ENCODE measurements at regions not wholly inside any gene's neighbourhood (a gene's known extent, or its start where the extent isn't known, plus 50 kb on each side); places are given as distances from the start of the nearest gene placed in this dataset.

- Histone ChIP-seq H3K36me3 (no peaks in the 10 kb centered on the region), H3K27ac (no peak overlapping the region), H3K4me3 (no peak overlapping the region), H3K9me3 (no peaks in the 10 kb centered on the region), H3K4me1 (no peaks in the 10 kb centered on the region), H3K27me3 (no peaks in the 10 kb centered on the region)
- 60 to 79% (median 66%) methylated on average over 2 of the region's 2 CpGs for WGBS, 5 donors
- intact Hi-C loops (cut with DNase I; ENCODE audit: low total_unique reads) = no loop called here
- TF ChIP-seq POLR2A (IDR thresholded peaks at IDR 0.05) = no peak
- no peak for TF ChIP-seq EP300 (IDR thresholded peaks at IDR 0.05)
- no peak for TF ChIP-seq CTCF (IDR thresholded peaks at IDR 0.05)
- TF ChIP-seq POLR2AphosphoS5 (IDR thresholded peaks at IDR 0.05) = no peak
- DNase-seq = no peak
Measured at GRCh38 chr4:112793033-112793432, 156.1 kb downstream of the LARP7 start.

- no peak for TF ChIP-seq EP300 (IDR thresholded peaks at IDR 0.05)
- no peak for TF ChIP-seq POLR2A (IDR thresholded peaks at IDR 0.05)
- no peak overlapping the region for H3K4me3 ChIP-seq
- no peak overlapping the region for H3K27ac ChIP-seq
- no peaks in the 10 kb centered on the region for H3K4me1 ChIP-seq
- no peaks in the 10 kb centered on the region for H3K27me3 ChIP-seq
- no peaks in the 10 kb centered on the region for H3K9me3 ChIP-seq
- H3K36me3 ChIP-seq = no peaks in the 10 kb centered on the region
- no peak for DNase-seq
- intact Hi-C loops (cut with DNase I; ENCODE audit: low total_unique reads) = no loop called here
- 94 to 97% (median 96%) methylated on average over 5 of the region's 5 CpGs for WGBS, 5 donors
Measured at GRCh38 chr4:112800001-112800400, 163.1 kb downstream of the LARP7 start.

- no peak for DNase-seq
- no peak overlapping the region for H3K27ac ChIP-seq
- intact Hi-C loops (cut with DNase I; ENCODE audit: low total_unique reads) = no loop called here
- no peak overlapping the region for H3K4me3 ChIP-seq
- H3K4me1 ChIP-seq = no peaks in the 10 kb centered on the region
- H3K27me3 ChIP-seq = no peaks in the 10 kb centered on the region
- TF ChIP-seq POLR2A (IDR thresholded peaks at IDR 0.05) (no peak), POLR2AphosphoS5 (IDR thresholded peaks at IDR 0.05) (no peak), EP300 (IDR thresholded peaks at IDR 0.05) (no peak), CTCF (IDR thresholded peaks at IDR 0.05) (no peak)
- H3K36me3 ChIP-seq = no peaks in the 10 kb centered on the region
- no peaks in the 10 kb centered on the region for H3K9me3 ChIP-seq
Measured at GRCh38 chr4:112801341-112801740, 164.4 kb downstream of the LARP7 start.

- DNase-seq = no peak
- H3K27ac ChIP-seq = no peak overlapping the region
- no peaks in the 10 kb centered on the region for H3K9me3 ChIP-seq
- WGBS, 5 donors = 69 to 80% (median 74%) methylated on average over 6 of the region's 6 CpGs
- no peak for TF ChIP-seq POLR2A (IDR thresholded peaks at IDR 0.05)
- no peak for TF ChIP-seq CTCF (IDR thresholded peaks at IDR 0.05)
- no peak for TF ChIP-seq POLR2AphosphoS5 (IDR thresholded peaks at IDR 0.05)
- no peak for TF ChIP-seq EP300 (IDR thresholded peaks at IDR 0.05)
- no peaks in the 10 kb centered on the region for H3K4me1 ChIP-seq
- H3K4me3 ChIP-seq = no peak overlapping the region
- no peaks in the 10 kb centered on the region for H3K36me3 ChIP-seq
- intact Hi-C loops (cut with DNase I; ENCODE audit: low total_unique reads) = no loop called here
- no peaks in the 10 kb centered on the region for H3K27me3 ChIP-seq
Measured at GRCh38 chr4:112802780-112803179, 165.8 kb downstream of the LARP7 start.

GRCh38 chr4:112807083-112807482, 170.1 kb downstream of the LARP7 start:
- intact Hi-C loops (cut with DNase I; ENCODE audit: low total_unique reads) = no loop called here
- no peak for DNase-seq
- TF ChIP-seq POLR2A (IDR thresholded peaks at IDR 0.05) (no peak), CTCF (IDR thresholded peaks at IDR 0.05) (no peak), POLR2AphosphoS5 (IDR thresholded peaks at IDR 0.05) (no peak), EP300 (IDR thresholded peaks at IDR 0.05) (no peak)
- 58 to 68% (median 66%) methylated on average over 2 of the region's 2 CpGs for WGBS, 5 donors
- Histone ChIP-seq H3K27ac (no peak overlapping the region), H3K27me3 (no peaks in the 10 kb centered on the region), H3K9me3 (no peaks in the 10 kb centered on the region), H3K4me3 (no peak overlapping the region), H3K36me3 (no peaks in the 10 kb centered on the region), H3K4me1 (no peaks in the 10 kb centered on the region)
